ENCODE measurements at regions not wholly inside any gene's neighbourhood (a gene's known extent, or its start where the extent isn't known, plus 50 kb on each side); places are given as distances from the start of the nearest gene placed in this dataset.

- TF ChIP-seq, protein P1, sequence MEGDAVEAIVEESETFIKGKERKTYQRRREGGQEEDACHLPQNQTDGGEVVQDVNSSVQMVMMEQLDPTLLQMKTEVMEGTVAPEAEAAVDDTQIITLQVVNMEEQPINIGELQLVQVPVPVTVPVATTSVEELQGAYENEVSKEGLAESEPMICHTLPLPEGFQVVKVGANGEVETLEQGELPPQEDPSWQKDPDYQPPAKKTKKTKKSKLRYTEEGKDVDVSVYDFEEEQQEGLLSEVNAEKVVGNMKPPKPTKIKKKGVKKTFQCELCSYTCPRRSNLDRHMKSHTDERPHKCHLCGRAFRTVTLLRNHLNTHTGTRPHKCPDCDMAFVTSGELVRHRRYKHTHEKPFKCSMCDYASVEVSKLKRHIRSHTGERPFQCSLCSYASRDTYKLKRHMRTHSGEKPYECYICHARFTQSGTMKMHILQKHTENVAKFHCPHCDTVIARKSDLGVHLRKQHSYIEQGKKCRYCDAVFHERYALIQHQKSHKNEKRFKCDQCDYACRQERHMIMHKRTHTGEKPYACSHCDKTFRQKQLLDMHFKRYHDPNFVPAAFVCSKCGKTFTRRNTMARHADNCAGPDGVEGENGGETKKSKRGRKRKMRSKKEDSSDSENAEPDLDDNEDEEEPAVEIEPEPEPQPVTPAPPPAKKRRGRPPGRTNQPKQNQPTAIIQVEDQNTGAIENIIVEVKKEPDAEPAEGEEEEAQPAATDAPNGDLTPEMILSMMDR (IDR thresholded peaks at IDR 0.05), result no peak
- TF ChIP-seq NFE2L2 (conservative IDR thresholded peaks at IDR 0.05; ENCODE audit: low read length), result no peak
- TF ChIP-seq, protein P2, sequence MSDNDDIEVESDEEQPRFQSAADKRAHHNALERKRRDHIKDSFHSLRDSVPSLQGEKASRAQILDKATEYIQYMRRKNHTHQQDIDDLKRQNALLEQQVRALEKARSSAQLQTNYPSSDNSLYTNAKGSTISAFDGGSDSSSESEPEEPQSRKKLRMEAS (IDR thresholded peaks at IDR 0.05), result no peak
- TF ChIP-seq ZFP36 (IDR thresholded peaks at IDR 0.05; ENCODE audit: borderline replicate concordance, partially characterized antibody), result no peak
- no peak for TF ChIP-seq HOXB13 (CRISPR knock-in tag; IDR thresholded peaks at IDR 0.05; ENCODE audit: low read depth)
- no peak for TF ChIP-seq TP53 (CRISPR knock-in tag; IDR thresholded peaks at IDR 0.05)
- TF ChIP-seq, protein P3, sequence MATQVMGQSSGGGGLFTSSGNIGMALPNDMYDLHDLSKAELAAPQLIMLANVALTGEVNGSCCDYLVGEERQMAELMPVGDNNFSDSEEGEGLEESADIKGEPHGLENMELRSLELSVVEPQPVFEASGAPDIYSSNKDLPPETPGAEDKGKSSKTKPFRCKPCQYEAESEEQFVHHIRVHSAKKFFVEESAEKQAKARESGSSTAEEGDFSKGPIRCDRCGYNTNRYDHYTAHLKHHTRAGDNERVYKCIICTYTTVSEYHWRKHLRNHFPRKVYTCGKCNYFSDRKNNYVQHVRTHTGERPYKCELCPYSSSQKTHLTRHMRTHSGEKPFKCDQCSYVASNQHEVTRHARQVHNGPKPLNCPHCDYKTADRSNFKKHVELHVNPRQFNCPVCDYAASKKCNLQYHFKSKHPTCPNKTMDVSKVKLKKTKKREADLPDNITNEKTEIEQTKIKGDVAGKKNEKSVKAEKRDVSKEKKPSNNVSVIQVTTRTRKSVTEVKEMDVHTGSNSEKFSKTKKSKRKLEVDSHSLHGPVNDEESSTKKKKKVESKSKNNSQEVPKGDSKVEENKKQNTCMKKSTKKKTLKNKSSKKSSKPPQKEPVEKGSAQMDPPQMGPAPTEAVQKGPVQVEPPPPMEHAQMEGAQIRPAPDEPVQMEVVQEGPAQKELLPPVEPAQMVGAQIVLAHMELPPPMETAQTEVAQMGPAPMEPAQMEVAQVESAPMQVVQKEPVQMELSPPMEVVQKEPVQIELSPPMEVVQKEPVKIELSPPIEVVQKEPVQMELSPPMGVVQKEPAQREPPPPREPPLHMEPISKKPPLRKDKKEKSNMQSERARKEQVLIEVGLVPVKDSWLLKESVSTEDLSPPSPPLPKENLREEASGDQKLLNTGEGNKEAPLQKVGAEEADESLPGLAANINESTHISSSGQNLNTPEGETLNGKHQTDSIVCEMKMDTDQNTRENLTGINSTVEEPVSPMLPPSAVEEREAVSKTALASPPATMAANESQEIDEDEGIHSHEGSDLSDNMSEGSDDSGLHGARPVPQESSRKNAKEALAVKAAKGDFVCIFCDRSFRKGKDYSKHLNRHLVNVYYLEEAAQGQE (IDR thresholded peaks at IDR 0.05), result no peak
- no peak for TF ChIP-seq MYC (IDR thresholded peaks at IDR 0.05; ENCODE audit: borderline replicate concordance, low read length)
- no peak for TF ChIP-seq SREBF2 (IDR thresholded peaks at IDR 0.05)
- no peak for TF ChIP-seq KDM1A (IDR thresholded peaks at IDR 0.05; ENCODE audit: low read depth)
- no peak for TF ChIP-seq POLR2A (IDR thresholded peaks at IDR 0.05; ENCODE audit: low read length)
- no peak for TF ChIP-seq RAD21 (conservative IDR thresholded peaks at IDR 0.05 in 1 of 2, IDR thresholded peaks at IDR 0.05 in 1 of 2)
- TF ChIP-seq RFX5 (IDR thresholded peaks at IDR 0.05), result no peak
- TF ChIP-seq EHMT2 (IDR thresholded peaks at IDR 0.05; ENCODE audit: low read depth), result no peak
Observed at GRCh38 chr4:12761694-12762093, 722.4 kb downstream of the RAB28 start.
